ENCODE measurements at regions not wholly inside any gene's neighbourhood (a gene's known extent, or its start where the extent isn't known, plus 50 kb on each side); places are given as distances from the start of the nearest gene placed in this dataset.

DNA sequence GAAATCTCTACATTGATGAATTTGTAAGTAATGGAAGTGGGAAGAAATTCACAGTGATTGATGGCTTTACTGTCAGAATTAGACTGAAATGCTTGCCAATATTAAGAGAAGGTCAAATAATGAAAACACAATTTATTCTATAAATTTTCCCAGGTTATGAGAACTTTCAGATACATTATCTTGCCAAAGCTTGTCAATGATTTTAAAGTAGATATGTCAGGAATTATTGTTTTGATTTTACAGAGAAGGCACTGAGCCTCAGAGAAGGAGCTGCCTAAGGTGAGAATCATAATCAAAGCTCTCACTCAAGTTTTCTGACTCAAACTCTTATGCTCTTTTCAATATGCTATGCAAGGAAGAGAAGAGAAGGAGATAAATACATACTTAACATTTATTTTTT lies 564.0 kb upstream of the RGMB start:
- ChIA-PET POLR2A (no interaction called here), CTCF (no interaction called here)
- Histone ChIP-seq H3K4me1 (ENCODE audit: control insufficient read depth, insufficient read depth, low read length) (no peaks in the 10 kb centered on the region), H3K27ac (ENCODE audit: low read length) (no peak overlapping the region), H3K27me3 (ENCODE audit: control insufficient read depth, insufficient read depth, low read length) (no peaks in the 10 kb centered on the region), H3K36me3 (ENCODE audit: control insufficient read depth, insufficient read depth, low read length) (no peaks in the 10 kb centered on the region), H3K4me3 (ENCODE audit: low read depth in 2 of 2, low read length in 2 of 2) (no peak overlapping the region), H3K9me3 (ENCODE audit: control insufficient read depth, insufficient read depth, low read depth, low read length) (no peaks in the 10 kb centered on the region)
- TF ChIP-seq SIN3A (IDR thresholded peaks at IDR 0.05; ENCODE audit: borderline replicate concordance, insufficient read depth, low read depth, low read length), result no peak
- TF ChIP-seq REST (IDR thresholded peaks at IDR 0.05; ENCODE audit: insufficient read depth in 1 of 2, low read depth in 2 of 2, low read length in 1 of 2), result no peak
- TF ChIP-seq TCF7L2 (IDR thresholded peaks at IDR 0.05; ENCODE audit: low read depth, low read length), result no peak
- no peak for TF ChIP-seq POLR2AphosphoS5 (IDR thresholded peaks at IDR 0.05; ENCODE audit: low read depth, low read length)
- TF ChIP-seq, protein P1, sequence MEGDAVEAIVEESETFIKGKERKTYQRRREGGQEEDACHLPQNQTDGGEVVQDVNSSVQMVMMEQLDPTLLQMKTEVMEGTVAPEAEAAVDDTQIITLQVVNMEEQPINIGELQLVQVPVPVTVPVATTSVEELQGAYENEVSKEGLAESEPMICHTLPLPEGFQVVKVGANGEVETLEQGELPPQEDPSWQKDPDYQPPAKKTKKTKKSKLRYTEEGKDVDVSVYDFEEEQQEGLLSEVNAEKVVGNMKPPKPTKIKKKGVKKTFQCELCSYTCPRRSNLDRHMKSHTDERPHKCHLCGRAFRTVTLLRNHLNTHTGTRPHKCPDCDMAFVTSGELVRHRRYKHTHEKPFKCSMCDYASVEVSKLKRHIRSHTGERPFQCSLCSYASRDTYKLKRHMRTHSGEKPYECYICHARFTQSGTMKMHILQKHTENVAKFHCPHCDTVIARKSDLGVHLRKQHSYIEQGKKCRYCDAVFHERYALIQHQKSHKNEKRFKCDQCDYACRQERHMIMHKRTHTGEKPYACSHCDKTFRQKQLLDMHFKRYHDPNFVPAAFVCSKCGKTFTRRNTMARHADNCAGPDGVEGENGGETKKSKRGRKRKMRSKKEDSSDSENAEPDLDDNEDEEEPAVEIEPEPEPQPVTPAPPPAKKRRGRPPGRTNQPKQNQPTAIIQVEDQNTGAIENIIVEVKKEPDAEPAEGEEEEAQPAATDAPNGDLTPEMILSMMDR (IDR thresholded peaks at IDR 0.05), result no peak
- no TSS peak for BruUV-seq (replicated peaks)
- ATAC-seq (no peak), DNase-seq (ENCODE audit: low read depth, low spot score) (no peak)
- in situ Hi-C loops (cut with HindIII; ENCODE audit: low pct_unique_long_range_greater_than_20kb, low sequenced_read_pairs), result no loop called here
- intact Hi-C loops (cut with micrococcal nuclease; ENCODE audit: unreplicated experiment), result no loop called here

GRCh38 chr5:98214240-98215051 lies 559.0 kb upstream of the RGMB start:
- H3K4me3 ChIP-seq (ENCODE audit: low read depth in 2 of 2, low read length in 2 of 2), result no peak overlapping the region
- ChIA-PET CTCF (no interaction called here), POLR2A (no interaction called here)
- H3K27me3 ChIP-seq (ENCODE audit: control insufficient read depth, insufficient read depth, low read length), result no peaks in the 10 kb centered on the region
- H3K27ac ChIP-seq (ENCODE audit: low read length), result no peak overlapping the region
- TF ChIP-seq REST (IDR thresholded peaks at IDR 0.05; ENCODE audit: insufficient read depth in 1 of 2, low read depth in 2 of 2, low read length in 1 of 2) (no peak), TCF7L2 (IDR thresholded peaks at IDR 0.05; ENCODE audit: low read depth, low read length) (no peak), POLR2AphosphoS5 (IDR thresholded peaks at IDR 0.05; ENCODE audit: low read depth, low read length) (no peak), SIN3A (IDR thresholded peaks at IDR 0.05; ENCODE audit: borderline replicate concordance, insufficient read depth, low read depth, low read length) (no peak)
- TF ChIP-seq, protein P1 (IDR thresholded peaks at IDR 0.05), result no peak
- no peak for ATAC-seq
- no peak for DNase-seq (ENCODE audit: low read depth, low spot score)
- in situ Hi-C loops (cut with HindIII; ENCODE audit: low pct_unique_long_range_greater_than_20kb, low sequenced_read_pairs), result no loop called here
- H3K9me3 ChIP-seq (ENCODE audit: control insufficient read depth, insufficient read depth, low read depth, low read length), result no peaks in the 10 kb centered on the region
- H3K4me1 ChIP-seq (ENCODE audit: control insufficient read depth, insufficient read depth, low read length), result no peaks in the 10 kb centered on the region
- intact Hi-C loops (cut with micrococcal nuclease; ENCODE audit: unreplicated experiment), result no loop called here
- H3K36me3 ChIP-seq (ENCODE audit: control insufficient read depth, insufficient read depth, low read length), result no peaks in the 10 kb centered on the region
- no TSS peak for BruUV-seq (replicated peaks)
